ENCODE measurements at regions not wholly inside any gene's neighbourhood (a gene's known extent, or its start where the extent isn't known, plus 50 kb on each side); places are given as distances from the start of the nearest gene placed in this dataset.

DNA sequence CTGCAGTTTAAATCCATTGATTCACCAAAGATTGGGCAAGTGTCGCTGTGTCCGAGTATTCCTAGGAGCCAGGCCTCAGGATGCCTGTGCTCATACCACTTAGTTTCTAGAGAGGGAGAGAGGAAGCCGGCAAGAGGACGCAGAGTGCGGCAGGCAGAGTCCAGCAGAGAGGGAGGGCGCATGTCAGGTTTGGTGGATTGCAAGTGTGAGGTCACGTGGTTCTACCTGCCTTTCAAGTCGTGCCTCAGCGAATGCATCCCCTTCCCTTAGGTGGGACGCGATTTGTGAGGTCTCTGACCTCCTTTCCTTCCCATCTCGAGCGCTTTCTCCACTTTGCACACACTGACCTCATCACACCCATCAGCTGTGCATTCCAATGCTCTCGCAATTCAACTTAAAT is 188.1 kb downstream of the TMEM18 start:
- TF ChIP-seq, protein P1, sequence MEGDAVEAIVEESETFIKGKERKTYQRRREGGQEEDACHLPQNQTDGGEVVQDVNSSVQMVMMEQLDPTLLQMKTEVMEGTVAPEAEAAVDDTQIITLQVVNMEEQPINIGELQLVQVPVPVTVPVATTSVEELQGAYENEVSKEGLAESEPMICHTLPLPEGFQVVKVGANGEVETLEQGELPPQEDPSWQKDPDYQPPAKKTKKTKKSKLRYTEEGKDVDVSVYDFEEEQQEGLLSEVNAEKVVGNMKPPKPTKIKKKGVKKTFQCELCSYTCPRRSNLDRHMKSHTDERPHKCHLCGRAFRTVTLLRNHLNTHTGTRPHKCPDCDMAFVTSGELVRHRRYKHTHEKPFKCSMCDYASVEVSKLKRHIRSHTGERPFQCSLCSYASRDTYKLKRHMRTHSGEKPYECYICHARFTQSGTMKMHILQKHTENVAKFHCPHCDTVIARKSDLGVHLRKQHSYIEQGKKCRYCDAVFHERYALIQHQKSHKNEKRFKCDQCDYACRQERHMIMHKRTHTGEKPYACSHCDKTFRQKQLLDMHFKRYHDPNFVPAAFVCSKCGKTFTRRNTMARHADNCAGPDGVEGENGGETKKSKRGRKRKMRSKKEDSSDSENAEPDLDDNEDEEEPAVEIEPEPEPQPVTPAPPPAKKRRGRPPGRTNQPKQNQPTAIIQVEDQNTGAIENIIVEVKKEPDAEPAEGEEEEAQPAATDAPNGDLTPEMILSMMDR (IDR thresholded peaks at IDR 0.05; ENCODE audit: insufficient read depth, low read length, severe bottlenecking) = no peak
- H3K36me3 ChIP-seq (ENCODE audit: control insufficient read depth, insufficient read depth, low read length) = no peaks in the 10 kb centered on the region
- DNase-seq (ENCODE audit: low read depth) (no peak), FAIRE-seq (no peak)
- no peak overlapping the region for H3K4me3 ChIP-seq (ENCODE audit: low read depth, low read length)
- H3K27me3 ChIP-seq (ENCODE audit: control insufficient read depth, insufficient read depth, low read length) = no peaks in the 10 kb centered on the region

DNA sequence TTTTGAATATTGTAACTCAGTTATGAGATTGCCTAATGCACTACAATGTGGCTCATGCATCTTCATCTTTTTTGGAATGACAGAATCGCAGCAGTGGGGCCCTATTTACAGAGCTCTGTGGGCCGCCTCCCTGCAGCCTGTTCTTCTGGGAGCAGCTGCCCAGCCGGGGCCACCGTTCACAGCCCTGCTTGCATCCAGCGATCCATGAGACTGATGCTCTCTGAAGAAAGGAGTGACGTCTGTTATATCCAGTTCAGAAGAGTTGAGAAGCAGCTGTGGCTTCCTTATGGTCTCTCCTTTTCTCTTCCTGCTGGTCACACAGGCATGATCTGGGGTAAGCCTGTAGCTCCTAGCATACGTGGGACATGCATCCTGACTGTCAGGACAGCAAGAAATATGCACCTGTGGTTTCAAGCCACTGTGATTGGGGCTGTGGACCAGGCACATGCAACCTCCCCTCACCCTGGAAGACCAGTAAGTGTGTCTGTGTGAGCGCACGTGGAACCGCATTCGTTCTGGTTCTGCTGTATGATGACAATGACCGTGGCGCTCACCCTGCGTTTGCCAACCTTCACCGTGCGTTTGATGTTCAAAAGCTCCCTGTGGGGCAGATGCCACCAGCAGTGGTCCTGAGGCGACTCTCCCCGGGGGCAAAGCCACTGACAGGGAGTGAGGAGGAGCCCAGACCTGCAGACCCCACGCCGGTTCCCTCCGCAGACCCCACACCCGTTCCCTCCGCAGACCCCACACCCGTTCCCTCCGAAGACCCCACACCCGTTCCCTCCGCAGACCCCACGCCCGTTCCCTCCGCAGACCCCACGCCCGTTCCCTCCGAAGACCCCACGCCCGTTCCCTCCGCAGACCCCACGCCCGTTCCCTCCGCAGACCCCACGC is 189.8 kb downstream of the TMEM18 start:
- TF ChIP-seq, protein P1 (IDR thresholded peaks at IDR 0.05; ENCODE audit: insufficient read depth, low read length, severe bottlenecking) = no peak
- Histone ChIP-seq H3K36me3 (ENCODE audit: control insufficient read depth, insufficient read depth, low read length) (no peaks in the 10 kb centered on the region), H3K27me3 (ENCODE audit: control insufficient read depth, insufficient read depth, low read length) (no peaks in the 10 kb centered on the region), H3K4me3 (ENCODE audit: low read depth, low read length) (no peak overlapping the region)
- FAIRE-seq (no peak), DNase-seq (ENCODE audit: low read depth) (no peak)

DNA sequence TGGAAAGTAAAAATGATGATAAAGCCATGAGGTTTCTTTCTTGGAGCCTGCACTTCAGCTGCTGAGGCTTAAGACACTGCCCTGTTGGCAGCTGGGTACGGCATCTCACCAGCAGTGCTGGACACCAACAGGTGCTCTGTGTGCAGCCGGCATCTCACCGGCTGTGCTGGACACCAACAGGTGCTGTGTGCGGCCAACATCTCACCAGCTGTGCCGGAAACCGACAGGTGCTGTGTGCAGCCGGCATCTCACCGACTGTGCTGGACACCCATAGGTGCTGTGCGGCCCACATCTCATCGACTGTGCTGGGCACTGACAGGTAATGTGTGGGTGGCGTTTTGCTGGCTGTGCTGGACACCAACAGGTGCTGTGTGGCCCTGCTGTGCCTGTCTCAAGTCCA is 190.8 kb downstream of the TMEM18 start:
- no peak for DNase-seq (ENCODE audit: low read depth)
- no peak overlapping the region for H3K4me3 ChIP-seq (ENCODE audit: low read depth, low read length)
- no peaks in the 10 kb centered on the region for H3K27me3 ChIP-seq (ENCODE audit: control insufficient read depth, insufficient read depth, low read length)
- TF ChIP-seq, protein P1 (IDR thresholded peaks at IDR 0.05; ENCODE audit: insufficient read depth, low read length, severe bottlenecking) = no peak
- no peak for FAIRE-seq
- H3K36me3 ChIP-seq (ENCODE audit: control insufficient read depth, insufficient read depth, low read length) = no peaks in the 10 kb centered on the region

DNA sequence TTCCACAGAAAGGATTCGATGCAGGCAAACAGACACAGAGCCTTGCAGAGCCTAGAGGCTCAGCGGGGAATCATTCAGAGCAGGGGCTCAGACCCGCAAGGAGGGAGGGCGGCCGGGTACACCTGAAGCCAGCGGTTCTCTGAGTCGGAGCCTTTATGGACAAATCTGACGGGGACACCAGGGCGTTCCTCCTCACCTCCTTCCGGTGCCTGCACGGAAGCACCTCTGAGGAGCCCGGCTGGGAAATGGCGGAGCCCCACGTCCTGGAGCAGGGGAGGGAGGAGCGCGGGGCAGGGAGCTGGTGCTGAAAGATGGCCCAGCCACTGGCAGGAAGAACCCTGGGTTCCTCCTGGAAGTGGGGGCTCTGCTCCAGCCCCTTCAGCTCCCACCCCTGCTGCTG is 193.5 kb upstream of the ALKAL2 start:
- no peak overlapping the region for H3K4me3 ChIP-seq (ENCODE audit: low read depth, low read length)
- FAIRE-seq (no peak), DNase-seq (ENCODE audit: low read depth) (no peak)
- TF ChIP-seq, protein P1 (IDR thresholded peaks at IDR 0.05; ENCODE audit: insufficient read depth, low read length, severe bottlenecking) = no peak
- H3K36me3 ChIP-seq (ENCODE audit: control insufficient read depth, insufficient read depth, low read length) = no peaks in the 10 kb centered on the region
- H3K27me3 ChIP-seq (ENCODE audit: control insufficient read depth, insufficient read depth, low read length) = no peaks in the 10 kb centered on the region

DNA sequence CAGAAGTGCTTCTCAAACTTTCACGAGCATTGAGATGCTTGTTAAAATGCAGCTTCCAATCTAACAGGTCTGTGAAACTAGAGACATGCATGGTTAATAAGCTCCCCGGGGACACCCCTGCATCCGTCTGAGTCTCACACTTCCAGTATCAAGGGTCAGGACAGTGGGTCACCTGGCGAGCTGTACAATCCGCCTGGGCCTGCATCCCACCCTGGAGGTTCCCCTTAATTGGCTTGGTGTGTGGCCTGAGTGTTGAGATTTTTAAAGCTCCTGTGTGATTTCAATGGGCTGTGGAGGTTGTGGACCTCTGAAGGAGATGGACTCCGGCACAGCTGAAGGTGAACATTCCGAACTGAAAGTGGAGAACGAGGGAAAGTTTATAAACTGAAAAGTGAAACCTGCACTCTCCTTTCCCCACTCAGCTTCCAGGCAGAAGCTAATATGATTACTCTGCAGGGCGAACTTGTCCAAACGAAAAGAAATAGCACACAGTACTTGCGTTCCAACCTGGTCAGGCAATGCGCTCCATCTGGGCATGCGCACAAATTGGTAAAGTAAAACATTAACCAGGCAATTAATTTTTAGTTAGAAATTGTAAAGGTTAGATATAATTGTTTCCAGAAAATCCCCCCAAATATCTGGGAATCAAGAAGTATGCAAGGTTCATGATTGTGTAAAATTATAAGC is 191.7 kb upstream of the ALKAL2 start:
- no peaks in the 10 kb centered on the region for H3K27me3 ChIP-seq (ENCODE audit: control insufficient read depth, insufficient read depth, low read length)
- peak; percentile 4 for DNase-seq (ENCODE audit: low read depth)
- TF ChIP-seq, protein P1 (IDR thresholded peaks at IDR 0.05; ENCODE audit: insufficient read depth, low read length, severe bottlenecking) = no peak
- no peak for FAIRE-seq
- no peak overlapping the region for H3K4me3 ChIP-seq (ENCODE audit: low read depth, low read length)
- no peaks in the 10 kb centered on the region for H3K36me3 ChIP-seq (ENCODE audit: control insufficient read depth, insufficient read depth, low read length)
